Gastroesophageal sphincter (tissue), 3 donors: ENCODE measurements at regions not wholly inside any gene's neighbourhood (a gene's known extent, or its start where the extent isn't known, plus 50 kb on each side); places are given as distances from the start of the nearest gene placed in this dataset.

ENCODE experiments used
- EP300 ChIP-seq: sonication (generic); formaldehyde crosslinking; IDR thresholded peaks from one replicate; pipeline ENCODE4 v1.6.1; 2017; ENCODE audit warnings: antibody characterized with exemption, mild to moderate bottlenecking
- POLR2A ChIP-seq, 2 donors: fragments of 450-650 bp; IDR thresholded peaks; one replicate each; pipeline ENCODE4 v1.6.1; 2017; ENCODE audit warnings: antibody characterized with exemption in 2 of 2, mild to moderate bottlenecking in 2 of 2, moderate library complexity in 1 of 2
- POLR2AphosphoS5 ChIP-seq: sonication (generic); formaldehyde crosslinking; IDR thresholded peaks from one replicate; pipeline ENCODE4 v1.6.1; 2017; ENCODE audit warnings: antibody characterized with exemption
- TF ChIP-seq, protein P1 (sequence below), 4 experiments: fragments of 200-600 bp in 2 of 4; fragments of 450-650 bp in 2 of 4; sonication (generic) in 1 of 4; IDR thresholded peaks; one replicate each; pipeline ENCODE4 v1.5.1; 2017 to 2019; ENCODE audit warnings: antibody characterized with exemption in 4 of 4, mild to moderate bottlenecking in 2 of 4, moderate library complexity in 2 of 4

DNA sequence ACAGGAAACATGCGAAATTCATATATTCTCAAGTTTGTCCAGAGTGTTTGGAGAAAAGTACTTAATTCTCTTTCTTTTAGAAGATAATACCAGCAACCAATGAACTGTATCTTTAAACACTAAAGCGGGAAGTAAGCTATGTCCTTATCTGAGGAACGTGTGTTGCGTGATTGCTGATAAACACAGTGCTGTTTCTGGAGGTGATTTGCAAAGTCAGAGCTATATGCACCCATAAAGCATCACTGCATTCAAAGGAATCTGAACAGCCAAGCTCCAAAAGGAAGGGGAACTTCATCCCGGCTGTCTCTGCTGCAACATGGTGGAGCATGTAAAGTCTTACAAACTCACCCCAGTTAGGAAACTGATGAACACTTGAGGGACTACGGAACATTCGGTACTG is 271.7 kb upstream of the FN1 start:
- TF ChIP-seq, protein P1, sequence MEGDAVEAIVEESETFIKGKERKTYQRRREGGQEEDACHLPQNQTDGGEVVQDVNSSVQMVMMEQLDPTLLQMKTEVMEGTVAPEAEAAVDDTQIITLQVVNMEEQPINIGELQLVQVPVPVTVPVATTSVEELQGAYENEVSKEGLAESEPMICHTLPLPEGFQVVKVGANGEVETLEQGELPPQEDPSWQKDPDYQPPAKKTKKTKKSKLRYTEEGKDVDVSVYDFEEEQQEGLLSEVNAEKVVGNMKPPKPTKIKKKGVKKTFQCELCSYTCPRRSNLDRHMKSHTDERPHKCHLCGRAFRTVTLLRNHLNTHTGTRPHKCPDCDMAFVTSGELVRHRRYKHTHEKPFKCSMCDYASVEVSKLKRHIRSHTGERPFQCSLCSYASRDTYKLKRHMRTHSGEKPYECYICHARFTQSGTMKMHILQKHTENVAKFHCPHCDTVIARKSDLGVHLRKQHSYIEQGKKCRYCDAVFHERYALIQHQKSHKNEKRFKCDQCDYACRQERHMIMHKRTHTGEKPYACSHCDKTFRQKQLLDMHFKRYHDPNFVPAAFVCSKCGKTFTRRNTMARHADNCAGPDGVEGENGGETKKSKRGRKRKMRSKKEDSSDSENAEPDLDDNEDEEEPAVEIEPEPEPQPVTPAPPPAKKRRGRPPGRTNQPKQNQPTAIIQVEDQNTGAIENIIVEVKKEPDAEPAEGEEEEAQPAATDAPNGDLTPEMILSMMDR (IDR thresholded peaks at IDR 0.05): no peak
- TF ChIP-seq POLR2A (IDR thresholded peaks at IDR 0.05) (no peak), POLR2AphosphoS5 (no peak), EP300 (no peak)
